Endothelial cell of umbilical vein (primary cell): ENCODE measurements at regions not wholly inside any gene's neighbourhood (a gene's known extent, or its start where the extent isn't known, plus 50 kb on each side); places are given as distances from the start of the nearest gene placed in this dataset.

Source experiments
- POLR2A ChIP-seq: IDR thresholded peaks from 2 replicates; pipeline ENCODE4 v1.6.1; 2012; ENCODE audit warnings: low read depth, mild to moderate bottlenecking, control low read depth, low read length
- POLR2AphosphoS5 ChIP-seq: IDR thresholded peaks from 2 replicates; pipeline ENCODE4 v1.6.1; 2012; ENCODE audit warnings: low read depth, mild to moderate bottlenecking, control low read depth, low read length, moderate library complexity; ENCODE audit not compliant: insufficient read depth

- TF ChIP-seq POLR2A (no peak), POLR2AphosphoS5 (no peak)
These were observed 270.1 kb upstream of the POU3F3 start for GRCh38 chr2:104583811-104584210.
